22Rv1 (cell line): ENCODE measurements at regions not wholly inside any gene's neighbourhood (a gene's known extent, or its start where the extent isn't known, plus 50 kb on each side); places are given as distances from the start of the nearest gene placed in this dataset.

Experiments used
- H3K27ac ChIP-seq: fragments of 450-650 bp; 2 replicates; pipeline ENCODE4 v1.5.1; 2017
- ZFX ChIP-seq: fragments of 450-650 bp; IDR thresholded peaks from 2 replicates; pipeline ENCODE4 v1.6.1; 2017; ENCODE audit warnings: antibody characterized with exemption, borderline replicate concordance
- TF ChIP-seq, protein P1 (sequence below): fragments of 450-650 bp; IDR thresholded peaks from 2 replicates; pipeline ENCODE4 v1.5.1; 2017; ENCODE audit warnings: mild to moderate bottlenecking

DNA sequence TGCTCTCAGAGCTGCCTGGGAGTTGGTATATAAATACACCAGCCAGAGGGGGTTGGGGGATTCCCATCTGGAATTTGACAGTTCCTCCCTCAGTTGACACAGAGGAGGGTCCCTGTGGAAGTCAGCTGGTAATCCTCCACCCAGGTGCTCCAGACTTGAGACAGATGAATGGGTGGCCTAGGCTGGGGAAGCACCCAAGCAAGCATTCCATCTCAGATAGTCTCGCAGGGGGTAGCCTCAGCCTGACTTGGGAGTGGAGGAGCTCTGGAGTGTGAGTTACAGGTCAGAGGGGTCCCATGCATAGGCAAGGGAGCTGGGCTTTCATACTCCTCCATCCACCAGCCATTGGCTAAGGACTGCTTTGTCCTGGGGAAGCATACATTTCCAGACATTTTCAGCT lies 229.3 kb upstream of the BCOR start:
- TF ChIP-seq, protein P1, sequence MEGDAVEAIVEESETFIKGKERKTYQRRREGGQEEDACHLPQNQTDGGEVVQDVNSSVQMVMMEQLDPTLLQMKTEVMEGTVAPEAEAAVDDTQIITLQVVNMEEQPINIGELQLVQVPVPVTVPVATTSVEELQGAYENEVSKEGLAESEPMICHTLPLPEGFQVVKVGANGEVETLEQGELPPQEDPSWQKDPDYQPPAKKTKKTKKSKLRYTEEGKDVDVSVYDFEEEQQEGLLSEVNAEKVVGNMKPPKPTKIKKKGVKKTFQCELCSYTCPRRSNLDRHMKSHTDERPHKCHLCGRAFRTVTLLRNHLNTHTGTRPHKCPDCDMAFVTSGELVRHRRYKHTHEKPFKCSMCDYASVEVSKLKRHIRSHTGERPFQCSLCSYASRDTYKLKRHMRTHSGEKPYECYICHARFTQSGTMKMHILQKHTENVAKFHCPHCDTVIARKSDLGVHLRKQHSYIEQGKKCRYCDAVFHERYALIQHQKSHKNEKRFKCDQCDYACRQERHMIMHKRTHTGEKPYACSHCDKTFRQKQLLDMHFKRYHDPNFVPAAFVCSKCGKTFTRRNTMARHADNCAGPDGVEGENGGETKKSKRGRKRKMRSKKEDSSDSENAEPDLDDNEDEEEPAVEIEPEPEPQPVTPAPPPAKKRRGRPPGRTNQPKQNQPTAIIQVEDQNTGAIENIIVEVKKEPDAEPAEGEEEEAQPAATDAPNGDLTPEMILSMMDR = no peak
- no peak for TF ChIP-seq ZFX
- no peak overlapping the region for H3K27ac ChIP-seq

DNA sequence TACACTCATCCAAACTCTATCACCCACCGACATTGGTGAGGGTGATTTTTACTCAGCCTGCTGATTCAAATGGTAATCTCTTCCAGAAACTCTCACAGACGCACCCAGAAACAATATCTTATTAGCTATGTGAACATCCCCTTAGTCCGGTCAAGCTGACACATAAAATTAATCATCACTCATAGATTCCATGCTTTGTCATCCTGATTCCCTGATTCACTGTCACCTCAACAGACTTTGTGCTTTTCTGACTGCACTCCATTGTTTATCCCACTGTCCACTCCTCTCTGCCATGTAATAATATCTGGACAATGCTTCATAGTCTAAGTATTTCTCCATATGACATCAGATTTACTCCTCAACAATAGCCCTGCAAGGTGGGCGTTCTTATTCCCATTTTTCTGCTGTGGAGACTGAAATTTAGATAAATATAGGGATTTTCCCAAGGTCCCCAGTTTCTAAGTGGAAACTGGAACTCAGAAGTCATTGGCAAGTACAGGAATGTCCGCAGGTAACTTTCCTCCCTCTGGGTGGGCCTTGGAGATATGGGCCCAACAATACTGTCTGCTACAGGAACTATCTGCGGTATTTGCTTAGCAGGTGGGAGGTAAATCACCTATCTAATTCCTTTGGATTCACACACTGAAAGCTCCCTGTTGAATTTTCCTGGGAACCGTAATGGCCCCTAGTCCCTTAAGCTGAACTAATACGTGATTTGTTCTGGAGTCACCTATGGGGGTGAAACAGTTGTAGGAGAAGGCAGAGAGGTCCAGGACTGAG lies 228.6 kb upstream of the BCOR start:
- TF ChIP-seq, protein P1 = no peak
- no peak for TF ChIP-seq ZFX

DNA sequence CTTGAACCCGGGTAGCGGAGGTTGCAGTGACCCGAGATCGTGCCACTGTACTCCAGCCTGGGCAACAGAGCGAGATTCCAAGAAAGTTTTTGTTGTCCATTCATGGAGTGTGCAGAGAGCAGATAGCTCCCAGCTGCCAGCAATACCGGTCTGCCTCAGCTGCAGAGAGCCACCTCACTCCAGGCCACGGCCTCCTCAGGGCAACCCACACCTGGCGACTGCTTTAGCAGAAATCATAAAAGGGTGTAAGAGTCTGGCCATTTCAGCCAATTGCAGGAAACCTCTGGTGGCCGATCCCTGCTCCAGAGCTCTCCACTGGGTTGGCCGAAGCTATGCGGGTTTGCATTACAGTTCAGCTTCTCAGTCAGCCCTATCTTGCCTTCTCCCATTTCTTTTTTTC lies 227.4 kb upstream of the BCOR start:
- H3K27ac ChIP-seq = no peak overlapping the region
- TF ChIP-seq ZFX = no peak
- TF ChIP-seq, protein P1 = no peak

More for the DNA sequence above, 228.6 kb upstream of the BCOR start:
- no peak overlapping the region for H3K27ac ChIP-seq

DNA sequence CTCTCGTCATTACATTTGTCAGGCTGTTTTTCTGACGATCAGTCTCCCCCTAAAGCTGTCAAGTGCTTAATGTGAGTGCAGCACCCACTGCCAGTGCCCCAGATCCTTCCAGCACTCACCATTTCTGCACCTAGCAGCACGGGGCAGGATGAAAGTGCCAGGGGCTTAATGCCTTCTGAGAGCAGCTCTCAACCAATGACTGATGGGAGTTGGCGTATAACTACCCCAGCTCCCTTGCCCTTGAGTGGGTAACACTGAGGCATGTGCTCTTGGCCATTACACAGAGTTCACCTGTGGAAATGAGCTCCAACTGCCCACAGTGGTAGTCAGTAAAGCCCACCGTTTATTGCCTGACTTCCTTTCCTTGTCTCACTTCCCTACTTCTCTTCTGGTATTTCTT lies 226.2 kb upstream of the BCOR start:
- no peak overlapping the region for H3K27ac ChIP-seq
- TF ChIP-seq ZFX = no peak
- TF ChIP-seq, protein P1 = no peak

DNA sequence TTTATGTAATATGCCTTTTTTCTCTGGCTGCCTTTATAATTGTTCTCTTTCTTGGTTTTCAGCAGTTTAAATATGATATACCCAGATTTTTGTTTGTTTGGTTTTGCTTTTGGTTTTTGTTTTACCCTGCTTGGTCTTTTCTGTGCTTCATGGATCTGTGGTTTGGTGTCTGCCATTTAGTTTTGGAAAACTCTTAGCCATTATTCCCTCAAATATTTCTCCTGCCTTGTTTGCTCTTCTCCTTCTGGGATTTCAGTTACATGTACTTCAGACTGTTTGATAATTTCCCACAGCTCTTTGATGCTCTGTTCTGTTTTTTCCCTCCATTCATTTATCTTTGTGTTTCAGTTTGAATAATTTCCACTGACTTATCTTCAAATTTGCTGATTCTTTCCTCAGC lies 223.1 kb upstream of the BCOR start:
- H3K27ac ChIP-seq = no peak overlapping the region

DNA sequence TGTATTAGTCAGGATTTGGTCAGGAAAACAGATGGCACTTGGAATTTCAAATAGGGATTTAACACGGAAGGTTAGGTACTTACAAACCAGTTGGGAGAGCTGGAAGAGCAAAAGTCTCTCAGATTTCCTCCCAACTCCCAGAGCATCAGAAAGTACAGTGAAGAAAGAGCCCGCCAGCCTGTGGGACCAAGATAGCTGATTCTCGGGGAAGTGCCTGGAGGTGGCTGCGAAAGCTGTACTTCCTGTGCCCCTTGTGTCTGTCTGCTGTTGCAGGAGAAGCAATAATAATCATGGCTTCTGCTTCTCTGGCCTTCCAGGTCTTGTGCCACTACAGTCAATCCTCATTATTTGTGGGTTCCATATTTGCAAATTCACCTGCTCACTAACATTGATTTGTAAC lies 221.0 kb upstream of the BCOR start:
- no peak overlapping the region for H3K27ac ChIP-seq

More for the DNA sequence above, 223.1 kb upstream of the BCOR start:
- no peak for TF ChIP-seq ZFX
- TF ChIP-seq, protein P1 = no peak

DNA sequence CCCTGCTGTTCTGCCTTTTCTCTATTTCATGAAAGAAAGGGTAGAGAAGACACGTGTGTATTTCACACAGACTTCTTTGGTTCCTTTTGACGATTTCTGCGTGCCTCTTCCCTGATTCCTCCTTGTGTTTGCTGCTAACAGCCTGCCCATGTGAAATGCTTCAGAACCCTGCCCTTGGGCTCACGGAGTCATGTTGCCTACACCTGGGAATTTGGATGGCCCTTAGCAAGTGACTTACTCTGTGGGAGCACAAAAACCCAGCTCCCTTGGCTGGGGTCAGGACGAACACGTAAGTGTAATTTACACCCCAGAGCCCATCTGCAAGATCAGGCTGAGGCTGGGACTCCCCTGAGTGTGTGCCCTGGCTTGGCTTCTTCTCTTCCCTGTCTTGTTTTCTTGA lies 220.3 kb upstream of the BCOR start:
- TF ChIP-seq, protein P1 = no peak
- no peak for TF ChIP-seq ZFX
- H3K27ac ChIP-seq = no peak overlapping the region

More for the DNA sequence above, 221.0 kb upstream of the BCOR start:
- TF ChIP-seq, protein P1 = no peak
- no peak for TF ChIP-seq ZFX
